GM13976 (cell line): ENCODE measurements at regions not wholly inside any gene's neighbourhood (a gene's known extent, or its start where the extent isn't known, plus 50 kb on each side); places are given as distances from the start of the nearest gene placed in this dataset.
"Not testable (repeated sequence)": the region's sequence is repeated elsewhere in the genome, so short reads cannot be mapped to it uniquely, and the experiment has no call there.

Experiments used
- DNase-seq: peaks from one replicate; pipeline ENCODE4 v3.0.0; 2012; ENCODE audit warnings: low spot score
- in situ Hi-C: fragments of 300-500 bp; cut with MboI; formaldehyde crosslinking; loops from one replicate; pipeline ENCODE4 v1.12.0; 2022; ENCODE audit warnings: low sequenced_read_pairs, mixed read lengths, inconsistent platforms; ENCODE audit not compliant: unreplicated experiment
- TF ChIP-seq, protein P1 (sequence below): IDR thresholded peaks from 2 replicates; pipeline ENCODE4 v1.5.1; 2012; ENCODE audit warnings: borderline replicate concordance, mild to moderate bottlenecking; ENCODE audit not compliant: insufficient read depth; ENCODE audit errors: extremely low read depth, missing control alignments, control extremely low read depth

DNA sequence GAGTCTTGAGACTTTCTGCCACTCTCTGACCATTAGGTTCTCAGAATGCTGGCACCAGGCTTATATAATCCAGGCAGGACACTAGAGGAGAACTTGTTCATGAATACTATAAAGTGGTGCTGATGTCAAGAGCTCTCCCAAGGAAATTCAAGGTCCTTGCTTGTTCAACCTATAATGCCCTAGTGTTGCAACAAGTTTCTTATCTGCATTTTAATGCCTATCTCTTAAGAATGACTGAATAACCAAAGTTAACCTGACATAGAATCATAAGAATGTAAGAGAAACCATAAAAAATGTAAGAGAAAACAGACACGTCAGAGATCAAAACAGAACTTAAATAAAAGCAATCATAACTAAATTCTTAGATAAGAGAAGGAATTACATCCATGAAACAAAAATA, 640.8 kb upstream of the SGCD start:
- DNase-seq = no peak
- TF ChIP-seq, protein P1, sequence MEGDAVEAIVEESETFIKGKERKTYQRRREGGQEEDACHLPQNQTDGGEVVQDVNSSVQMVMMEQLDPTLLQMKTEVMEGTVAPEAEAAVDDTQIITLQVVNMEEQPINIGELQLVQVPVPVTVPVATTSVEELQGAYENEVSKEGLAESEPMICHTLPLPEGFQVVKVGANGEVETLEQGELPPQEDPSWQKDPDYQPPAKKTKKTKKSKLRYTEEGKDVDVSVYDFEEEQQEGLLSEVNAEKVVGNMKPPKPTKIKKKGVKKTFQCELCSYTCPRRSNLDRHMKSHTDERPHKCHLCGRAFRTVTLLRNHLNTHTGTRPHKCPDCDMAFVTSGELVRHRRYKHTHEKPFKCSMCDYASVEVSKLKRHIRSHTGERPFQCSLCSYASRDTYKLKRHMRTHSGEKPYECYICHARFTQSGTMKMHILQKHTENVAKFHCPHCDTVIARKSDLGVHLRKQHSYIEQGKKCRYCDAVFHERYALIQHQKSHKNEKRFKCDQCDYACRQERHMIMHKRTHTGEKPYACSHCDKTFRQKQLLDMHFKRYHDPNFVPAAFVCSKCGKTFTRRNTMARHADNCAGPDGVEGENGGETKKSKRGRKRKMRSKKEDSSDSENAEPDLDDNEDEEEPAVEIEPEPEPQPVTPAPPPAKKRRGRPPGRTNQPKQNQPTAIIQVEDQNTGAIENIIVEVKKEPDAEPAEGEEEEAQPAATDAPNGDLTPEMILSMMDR = no peak
- in situ Hi-C loops = no loop called here

DNA sequence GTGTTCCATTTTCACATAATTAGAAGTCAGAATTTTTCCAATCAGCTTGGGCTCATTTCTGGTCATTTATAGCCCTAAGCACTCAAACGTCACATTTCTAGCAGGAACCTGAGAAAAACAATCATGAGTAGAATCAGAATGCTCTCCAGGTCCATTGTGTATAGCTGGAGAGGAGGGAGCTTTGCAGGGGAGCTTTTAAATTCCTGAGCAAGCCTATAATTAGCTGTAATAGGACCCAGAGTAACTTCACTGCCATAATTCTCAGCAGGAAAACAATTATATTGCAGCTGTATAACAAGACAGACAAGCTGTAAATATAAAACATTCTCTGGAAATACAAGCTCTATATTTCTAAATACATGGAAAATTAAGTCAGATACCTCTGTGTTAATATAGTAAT, 637.6 kb upstream of the SGCD start:
- DNase-seq = no peak
- in situ Hi-C loops = no loop called here
- TF ChIP-seq, protein P1 = no peak

DNA sequence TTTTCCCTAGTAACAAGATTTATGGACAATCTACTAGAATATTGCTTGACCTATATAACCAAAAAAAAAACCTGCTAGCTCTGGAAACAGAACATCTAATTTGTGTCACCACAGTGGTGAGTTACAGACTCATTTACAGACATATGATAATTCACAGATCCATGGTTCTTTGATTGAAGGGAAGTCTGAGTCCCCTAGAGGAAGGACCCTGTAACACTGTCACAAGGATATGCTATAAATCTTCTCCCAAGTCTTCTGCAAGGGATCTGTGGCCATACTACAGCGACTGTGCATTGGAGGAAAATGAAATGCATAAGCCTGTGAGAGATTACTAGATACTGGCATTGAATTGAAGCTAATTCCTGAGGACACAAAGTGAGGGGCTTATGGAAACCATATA, 630.6 kb upstream of the SGCD start:
- in situ Hi-C loops = no loop called here
- TF ChIP-seq, protein P1 = no peak
- no peak for DNase-seq

DNA sequence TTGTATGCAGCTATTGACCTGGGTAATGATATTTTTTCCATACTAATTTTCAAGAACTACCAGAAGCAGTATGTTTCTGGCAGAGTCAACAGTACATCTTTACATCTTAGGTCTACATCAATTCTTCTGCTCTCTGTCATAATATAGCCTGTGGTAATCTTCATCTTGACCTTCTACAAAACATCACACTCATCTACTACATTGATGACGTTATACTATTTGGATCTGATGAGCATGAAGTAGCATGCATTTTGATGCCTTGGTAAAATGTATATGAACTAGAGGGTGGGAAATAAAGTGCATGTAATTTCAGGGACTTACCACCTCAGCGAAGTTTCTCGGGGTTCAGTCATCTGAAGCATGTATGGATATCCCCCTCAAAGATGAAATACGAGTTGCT, 629.7 kb upstream of the SGCD start:
- in situ Hi-C loops = no loop called here
- DNase-seq = no peak
- TF ChIP-seq, protein P1 = no peak

DNA sequence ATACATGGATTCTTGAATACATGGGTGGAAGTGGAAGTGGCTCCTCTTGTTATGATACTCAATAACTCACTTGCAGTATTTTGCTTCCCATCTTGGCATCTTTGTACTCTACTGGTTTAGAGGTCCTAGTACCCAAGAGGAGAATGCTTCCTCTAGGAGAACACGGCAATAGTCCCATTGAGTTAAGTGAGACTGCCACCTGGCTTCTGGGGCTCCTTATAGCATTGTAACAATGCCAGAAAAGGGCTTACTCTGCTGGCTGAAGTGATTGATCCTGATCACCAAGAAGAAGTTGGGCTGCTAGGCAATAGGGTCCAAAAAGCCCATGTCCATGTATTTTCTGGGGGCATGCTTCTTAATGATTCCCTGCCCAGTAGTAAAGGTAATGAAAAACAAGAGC, 627.6 kb upstream of the SGCD start:
- TF ChIP-seq, protein P1 = no peak
- no peak for DNase-seq
- in situ Hi-C loops = no loop called here

DNA sequence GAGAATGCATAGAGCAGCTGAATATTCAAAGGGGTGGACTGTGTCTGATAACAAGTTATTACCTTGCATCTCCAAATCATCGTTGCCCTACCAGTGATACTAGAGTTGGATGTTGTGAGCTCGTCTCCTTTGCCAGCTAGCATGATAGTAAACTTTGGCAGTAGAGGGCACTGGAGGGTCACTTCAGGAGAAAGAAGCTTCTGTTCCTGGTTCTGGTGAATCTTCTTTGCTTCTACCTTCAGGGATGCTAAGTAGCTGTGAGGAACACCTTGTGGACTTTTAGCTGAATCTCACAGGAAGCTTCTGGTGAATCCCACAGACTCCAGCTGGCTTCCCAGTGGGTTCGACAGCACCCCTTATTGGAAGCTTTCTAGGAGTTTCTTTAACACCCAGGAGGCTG, 626.6 kb upstream of the SGCD start:
- no peak for DNase-seq
- in situ Hi-C loops = no loop called here
- TF ChIP-seq, protein P1 = no peak

DNA sequence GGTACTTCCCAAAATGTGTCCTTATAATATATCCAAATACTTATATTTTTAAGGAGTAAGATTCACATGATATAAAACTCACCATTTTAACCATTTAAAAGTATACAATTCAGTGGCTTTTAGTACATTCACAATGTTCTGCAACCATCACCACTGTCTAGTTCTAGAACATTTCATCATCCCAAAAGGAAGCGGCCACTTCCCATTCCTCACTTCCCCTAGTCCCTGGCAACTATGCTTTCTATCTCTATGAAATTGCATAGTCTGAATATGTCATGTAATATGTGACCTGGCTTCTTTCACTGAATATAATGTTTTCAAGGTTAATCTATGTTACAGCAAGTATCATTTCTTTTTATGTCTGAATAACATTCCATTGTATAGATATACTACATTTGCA, 615.1 kb upstream of the SGCD start:
- DNase-seq = no peak
- TF ChIP-seq, protein P1 = no peak
- in situ Hi-C loops = no loop called here

DNA sequence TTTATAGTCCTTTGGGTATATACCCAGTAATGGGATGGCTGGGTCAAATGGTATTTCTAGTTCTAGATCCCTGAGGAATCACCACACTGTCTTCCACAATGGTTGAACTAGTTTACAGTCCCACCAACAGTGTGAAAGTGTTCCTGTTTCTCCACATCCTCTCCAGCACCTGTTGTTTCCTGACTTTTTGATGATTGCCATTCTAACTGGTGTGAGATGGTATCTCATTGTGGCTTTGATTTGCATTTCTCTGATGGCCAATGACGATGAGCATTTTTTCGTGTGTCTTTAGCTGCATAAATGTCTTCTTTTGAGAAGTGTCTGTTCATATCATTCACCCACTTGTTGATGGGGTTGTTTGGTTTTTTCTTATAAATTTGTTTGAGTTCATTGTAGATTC, 612.5 kb upstream of the SGCD start:
- in situ Hi-C loops, DNase-seq: not testable (repeated sequence)
